ENCODE measurements at regions not wholly inside any gene's neighbourhood (a gene's known extent, or its start where the extent isn't known, plus 50 kb on each side); places are given as distances from the start of the nearest gene placed in this dataset.

- no peak for DNase-seq
These were observed 497.8 kb downstream of the HS3ST4 start for GRCh38 chr16:26189536-26189935.

- no peak for DNase-seq
These were observed 502.8 kb downstream of the HS3ST4 start for GRCh38 chr16:26194526-26194925.

- no peak for DNase-seq
These were observed 503.5 kb downstream of the HS3ST4 start for GRCh38 chr16:26195225-26195624.

GRCh38 chr16:26196310-26196709 is 504.6 kb downstream of the HS3ST4 start:
- no peak for DNase-seq

DNA sequence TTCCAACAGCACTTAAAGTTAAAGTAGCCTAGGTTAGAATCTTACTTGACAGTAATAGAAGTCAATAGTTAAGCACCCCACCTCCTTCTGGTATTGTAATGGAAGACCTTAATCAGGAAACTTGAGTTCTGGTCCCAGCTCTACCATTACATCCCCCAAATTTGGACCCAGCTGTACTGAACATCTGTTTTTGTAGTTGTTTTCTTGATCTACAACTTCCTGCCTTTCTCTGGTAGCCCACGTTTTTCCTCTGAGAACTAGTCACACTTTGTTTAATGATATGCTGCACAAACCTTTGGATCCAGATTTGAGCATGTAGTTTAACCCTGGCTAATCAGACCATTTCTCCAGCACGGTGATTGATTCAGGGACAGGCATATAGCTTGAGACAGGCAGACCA is 505.0 kb downstream of the HS3ST4 start:
- DNase-seq, result no peak

- DNase-seq, result no peak
These were observed 505.9 kb downstream of the HS3ST4 start for GRCh38 chr16:26197707-26198106.

- no peak for DNase-seq
These were observed 506.5 kb downstream of the HS3ST4 start for GRCh38 chr16:26198221-26198620.

GRCh38 chr16:26204138-26204537 is 512.4 kb downstream of the HS3ST4 start:
- no peak for DNase-seq

DNA sequence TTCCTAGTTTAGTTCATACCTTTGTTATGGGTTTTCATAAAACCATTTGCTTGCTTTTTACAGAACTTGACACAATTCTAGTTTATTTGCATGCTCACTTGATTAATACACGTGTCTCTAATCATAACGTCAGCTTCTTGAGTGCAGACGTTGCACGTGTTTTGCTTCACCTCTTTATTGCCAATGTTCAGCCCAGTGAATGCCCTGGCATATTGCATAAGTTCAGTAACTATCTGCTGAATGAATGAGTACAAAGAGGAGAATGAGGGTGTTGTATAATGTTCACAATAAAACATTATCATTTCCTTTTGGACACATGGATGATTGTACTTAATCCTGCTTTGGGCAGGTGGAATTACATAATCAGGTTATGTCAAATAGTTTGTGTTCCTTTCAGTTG is 519.8 kb downstream of the HS3ST4 start:
- DNase-seq, result no peak

DNA sequence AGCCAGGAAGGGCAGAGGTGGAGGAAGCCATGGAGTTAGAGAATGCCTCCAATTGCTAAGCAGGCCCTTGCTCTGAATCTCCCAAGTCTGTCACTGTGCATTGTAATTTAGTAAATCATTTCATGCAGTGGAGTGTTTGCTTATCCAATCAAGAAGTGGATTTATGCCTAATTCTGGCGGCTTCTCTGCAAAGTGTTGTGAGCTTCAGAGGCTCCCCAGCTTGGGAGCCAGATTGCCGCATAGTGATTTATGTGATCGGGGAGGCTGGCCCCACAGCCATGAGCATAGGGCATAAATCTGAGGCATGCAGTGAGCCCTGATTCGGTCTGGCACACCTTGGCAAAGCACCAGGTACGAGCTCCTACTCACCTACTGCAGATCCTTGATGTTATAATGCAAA is 520.8 kb downstream of the HS3ST4 start:
- DNase-seq, result no peak

DNA sequence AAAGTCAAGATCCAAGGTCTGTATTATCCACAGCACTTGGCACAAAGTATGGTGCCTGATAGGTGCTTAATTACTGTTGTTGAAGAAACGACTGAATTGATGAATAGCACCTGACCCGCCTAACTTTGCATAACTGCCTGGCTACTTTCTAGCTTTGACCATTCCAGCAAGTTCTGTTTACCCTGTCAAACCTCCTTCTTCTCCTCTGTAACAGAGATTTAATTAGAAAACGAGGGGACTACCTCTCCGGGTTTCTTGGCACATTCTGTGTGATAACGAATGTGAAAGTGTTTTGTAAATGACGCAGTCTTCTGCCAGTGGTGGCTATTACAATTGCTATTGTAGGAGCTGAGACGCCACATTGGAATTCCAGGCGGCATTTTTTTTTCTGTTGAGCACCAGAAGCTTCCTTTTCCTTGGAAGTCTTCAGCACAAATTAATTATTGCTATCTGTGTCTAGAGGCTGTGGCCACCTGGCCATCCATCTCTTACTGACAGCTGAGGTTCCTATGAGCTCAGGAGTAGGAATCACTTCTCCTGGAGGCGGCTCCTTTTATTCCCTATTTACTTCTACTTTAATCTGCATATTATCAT is 522.9 kb downstream of the HS3ST4 start:
- DNase-seq, result no peak

GRCh38 chr16:26220894-26221293 is 529.1 kb downstream of the HS3ST4 start:
- no peak for DNase-seq

GRCh38 chr16:26231647-26232046 is 539.9 kb downstream of the HS3ST4 start:
- DNase-seq, result no peak

DNA sequence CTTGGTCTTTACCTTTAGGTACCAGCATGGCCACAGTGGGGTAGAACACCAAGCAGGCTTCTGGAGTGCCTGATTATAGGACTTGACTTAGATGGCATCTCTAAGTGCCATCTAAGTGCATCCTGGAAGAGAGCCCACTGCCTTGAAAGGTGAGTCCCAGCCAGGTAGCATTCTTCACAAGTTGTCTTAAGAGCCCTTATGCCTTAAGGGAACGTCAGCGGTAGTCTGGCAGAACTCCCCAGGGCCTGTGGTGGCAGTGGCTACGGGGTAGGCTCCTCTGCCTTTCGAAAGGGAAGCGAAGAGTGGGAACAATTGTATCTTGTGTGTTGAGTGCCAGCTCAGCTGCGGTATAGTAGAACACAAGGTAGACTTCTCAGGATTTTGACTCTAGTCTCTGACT is 549.0 kb downstream of the HS3ST4 start:
- no peak for DNase-seq

- DNase-seq, result no peak
These were observed 555.3 kb downstream of the HS3ST4 start for GRCh38 chr16:26247063-26247462.

GRCh38 chr16:26252598-26252997 is 560.8 kb downstream of the HS3ST4 start:
- no peak for DNase-seq

GRCh38 chr16:26261621-26262020 is 569.9 kb downstream of the HS3ST4 start:
- DNase-seq, result no peak

GRCh38 chr16:26263406-26263805 is 571.6 kb downstream of the HS3ST4 start:
- DNase-seq, result no peak

GRCh38 chr16:26267641-26268040 is 575.9 kb downstream of the HS3ST4 start:
- DNase-seq, result no peak

- no peak for DNase-seq
These were observed 577.9 kb downstream of the HS3ST4 start for GRCh38 chr16:26269673-26270072.

- DNase-seq, result no peak
These were observed 581.8 kb downstream of the HS3ST4 start for GRCh38 chr16:26273607-26274006.

- no peak for DNase-seq
These were observed 583.3 kb downstream of the HS3ST4 start for GRCh38 chr16:26275021-26275590.

GRCh38 chr16:26276289-26276688 is 584.5 kb downstream of the HS3ST4 start:
- no peak for DNase-seq

DNA sequence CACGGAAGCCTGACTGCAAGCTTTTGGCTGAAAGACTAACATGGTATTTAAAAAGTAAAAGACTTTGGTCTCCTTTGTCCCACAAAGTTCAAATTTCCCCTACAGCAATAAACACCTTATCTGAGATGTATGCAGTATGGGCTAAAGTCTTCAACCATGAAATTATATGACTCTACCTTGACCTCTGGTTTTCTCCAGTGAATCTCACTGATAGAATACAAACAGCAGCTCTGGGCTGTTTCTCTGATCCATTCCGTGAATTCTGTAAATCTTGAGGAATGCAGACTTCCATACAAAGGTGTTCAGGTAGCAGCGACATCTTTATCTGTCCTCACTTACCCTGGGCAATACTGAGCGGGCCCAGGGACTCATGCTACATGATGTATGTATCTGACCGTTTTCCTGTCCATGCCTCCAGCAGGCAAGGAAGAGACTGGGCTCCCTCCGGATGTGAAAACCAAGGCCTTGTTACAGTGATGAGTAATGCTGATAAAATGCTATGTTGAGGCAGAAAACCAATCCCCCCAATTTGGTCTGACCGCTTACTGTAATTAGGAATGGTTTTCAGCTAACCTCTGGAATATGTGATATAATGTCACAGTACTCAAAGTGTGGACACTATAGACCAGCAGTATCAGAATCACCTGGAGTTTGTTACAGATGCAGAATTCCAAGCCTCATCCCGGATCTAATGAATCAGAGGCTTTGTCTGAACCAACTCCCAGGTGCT is 589.8 kb downstream of the HS3ST4 start:
- DNase-seq, result no peak

All from stimulated activated CD4-positive, alpha-beta T cell treated with anti-CD3 and anti-CD28 coated beads, Interleukin-2, amount 100 ng/mL, for 24 hours (primary cell).